Left ventricle myocardium inferior (tissue), 1 donor: ENCODE measurements at regions not wholly inside any gene's neighbourhood (a gene's known extent, or its start where the extent isn't known, plus 50 kb on each side); places are given as distances from the start of the nearest gene placed in this dataset.
"Not testable (repeated sequence)": the region's sequence is repeated elsewhere in the genome, so short reads cannot be mapped to it uniquely, and the experiment has no call there.

Experiments used
- DNase-seq: peaks from one replicate; pipeline ENCODE4 v3.0.0-alpha.2; 2020
- H3K27ac ChIP-seq: fragments of 200-600 bp; replicated peaks from 2 replicates; pipeline ENCODE4 v1.8.0; 2021
- H3K27me3 ChIP-seq: fragments of 200-600 bp; 2 replicates; pipeline ENCODE4 v1.8.0; 2021; ENCODE audit warnings: low read depth
- H3K36me3 ChIP-seq: fragments of 200-600 bp; 2 replicates; pipeline ENCODE4 v1.8.0; 2021
- H3K4me1 ChIP-seq: fragments of 200-600 bp; 2 replicates; pipeline ENCODE4 v1.8.0; 2021
- H3K4me3 ChIP-seq: fragments of 200-600 bp; 2 replicates; pipeline ENCODE4 v1.8.0; 2021; ENCODE audit warnings: mild to moderate bottlenecking, moderate library complexity
- H3K9me3 ChIP-seq: fragments of 200-600 bp; replicated peaks from 2 replicates; pipeline ENCODE4 v1.8.0; 2021
- intact Hi-C: fragments of 100-400 bp; cut with micrococcal nuclease; formaldehyde crosslinking; loops from one replicate; pipeline ENCODE4 v1.11.0; 2022
- TF ChIP-seq, protein P1 (sequence below): fragments of 200-600 bp; IDR thresholded peaks from 2 replicates; pipeline ENCODE4 v1.8.0; 2021; ENCODE audit warnings: antibody characterized with exemption, mild to moderate bottlenecking, borderline replicate concordance
- donor health status: DM: no; HTN: yes; CAD: no; lungs with severe emphysema.

DNA sequence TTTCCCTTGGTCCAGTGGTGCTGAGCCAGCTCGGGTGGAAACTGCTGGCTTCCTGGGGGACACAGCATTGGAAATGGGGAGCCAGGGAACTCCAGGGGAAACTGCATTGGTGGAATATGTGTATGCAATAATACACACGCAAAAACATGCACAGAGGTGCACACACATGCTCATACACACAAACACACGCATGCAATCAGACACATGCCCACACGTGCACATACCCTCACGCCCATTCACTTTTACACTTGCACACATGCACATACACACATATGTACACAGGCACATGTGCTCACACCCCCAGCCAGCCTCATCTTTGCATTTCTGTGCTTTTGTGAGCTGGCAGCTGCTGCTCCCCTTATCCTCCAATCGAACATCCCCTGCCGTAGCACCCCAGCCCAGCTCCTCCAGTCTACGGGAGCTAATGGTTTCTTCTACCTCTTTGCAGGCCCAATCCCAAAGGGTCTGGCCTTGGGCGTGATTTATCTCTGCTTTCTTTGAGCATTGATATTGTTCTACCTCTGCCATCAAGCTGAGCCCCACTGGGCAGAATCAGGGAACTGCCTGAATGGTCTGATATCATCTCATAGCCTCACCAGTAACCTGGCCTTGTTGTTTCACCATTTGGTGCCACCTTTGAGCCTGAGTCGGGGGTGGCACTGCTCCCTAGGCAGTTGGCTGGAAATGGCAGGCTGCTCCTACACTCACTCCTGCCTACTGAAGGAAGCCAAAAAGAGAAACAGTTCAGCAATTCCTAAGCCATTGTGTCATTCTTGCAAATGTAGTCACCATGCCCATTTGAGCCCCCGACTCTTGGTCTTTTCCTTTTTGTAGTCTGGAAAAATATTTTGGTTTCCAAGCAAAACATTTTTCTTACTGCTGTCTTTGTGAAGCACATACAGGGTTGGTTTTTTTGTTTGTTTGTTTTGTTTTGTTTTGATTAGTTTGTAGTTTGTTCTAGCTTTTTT is 104.4 kb upstream of the MAMLD1 start:
- Histone ChIP-seq H3K4me3 (no peak overlapping the region), H3K27me3 (no peaks in the 10 kb centered on the region), H3K9me3 (no peaks in the 10 kb centered on the region), H3K27ac (no peak overlapping the region), H3K36me3 (no peaks in the 10 kb centered on the region), H3K4me1 (no peaks in the 10 kb centered on the region)
- intact Hi-C loops, result no loop called here
- TF ChIP-seq, protein P1, sequence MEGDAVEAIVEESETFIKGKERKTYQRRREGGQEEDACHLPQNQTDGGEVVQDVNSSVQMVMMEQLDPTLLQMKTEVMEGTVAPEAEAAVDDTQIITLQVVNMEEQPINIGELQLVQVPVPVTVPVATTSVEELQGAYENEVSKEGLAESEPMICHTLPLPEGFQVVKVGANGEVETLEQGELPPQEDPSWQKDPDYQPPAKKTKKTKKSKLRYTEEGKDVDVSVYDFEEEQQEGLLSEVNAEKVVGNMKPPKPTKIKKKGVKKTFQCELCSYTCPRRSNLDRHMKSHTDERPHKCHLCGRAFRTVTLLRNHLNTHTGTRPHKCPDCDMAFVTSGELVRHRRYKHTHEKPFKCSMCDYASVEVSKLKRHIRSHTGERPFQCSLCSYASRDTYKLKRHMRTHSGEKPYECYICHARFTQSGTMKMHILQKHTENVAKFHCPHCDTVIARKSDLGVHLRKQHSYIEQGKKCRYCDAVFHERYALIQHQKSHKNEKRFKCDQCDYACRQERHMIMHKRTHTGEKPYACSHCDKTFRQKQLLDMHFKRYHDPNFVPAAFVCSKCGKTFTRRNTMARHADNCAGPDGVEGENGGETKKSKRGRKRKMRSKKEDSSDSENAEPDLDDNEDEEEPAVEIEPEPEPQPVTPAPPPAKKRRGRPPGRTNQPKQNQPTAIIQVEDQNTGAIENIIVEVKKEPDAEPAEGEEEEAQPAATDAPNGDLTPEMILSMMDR, result no peak
- no peak for DNase-seq

DNA sequence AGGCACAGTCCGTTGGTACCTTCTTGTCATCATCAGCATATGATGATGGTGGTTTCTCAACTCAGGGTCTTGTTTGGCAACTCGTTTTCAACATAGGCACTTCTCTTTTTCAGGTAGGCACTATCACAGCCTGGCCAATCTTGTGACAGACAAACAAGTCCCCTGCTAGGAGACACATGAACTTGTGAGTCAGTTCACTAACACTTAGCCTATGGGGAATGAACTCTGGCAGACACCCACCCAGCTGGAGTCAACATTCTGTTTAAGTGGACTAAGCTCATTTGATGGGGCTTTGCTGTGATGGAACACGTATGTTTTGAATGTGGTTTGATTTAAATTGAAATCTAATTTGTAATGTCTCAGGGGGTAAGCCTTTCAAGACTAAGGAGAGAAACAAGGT is 100.7 kb upstream of the MAMLD1 start:
- H3K36me3 ChIP-seq, result no peaks in the 10 kb centered on the region

DNA sequence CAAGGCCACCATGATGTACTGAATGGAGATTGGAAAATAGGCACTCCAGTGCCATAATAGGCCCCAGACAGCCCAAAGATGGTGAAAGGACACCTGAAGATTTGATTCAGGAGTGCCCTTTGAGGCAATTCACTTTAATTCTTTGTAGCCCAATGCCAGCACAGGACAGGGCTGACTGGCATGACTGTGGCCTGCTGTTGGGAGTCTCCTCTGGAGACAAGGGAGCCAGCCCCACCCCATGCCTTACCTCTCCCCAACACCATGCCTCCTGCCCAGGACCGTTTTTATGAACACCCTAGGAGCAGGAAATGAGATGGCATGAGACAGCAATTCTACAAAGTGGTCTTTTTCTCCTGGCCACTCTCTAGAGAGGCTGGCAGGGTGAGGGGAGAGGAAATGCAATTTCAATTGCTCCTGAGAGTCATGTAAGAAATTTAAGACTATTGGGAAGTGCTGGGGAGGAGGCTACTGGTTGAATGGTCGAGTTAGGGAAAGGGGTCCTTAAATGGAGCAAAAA is 94.2 kb upstream of the MAMLD1 start:
- Histone ChIP-seq H3K27me3 (no peaks in the 10 kb centered on the region), H3K4me1 (no peaks in the 10 kb centered on the region), H3K4me3 (no peak overlapping the region), H3K9me3 (no peaks in the 10 kb centered on the region), H3K27ac (no peak overlapping the region), H3K36me3 (no peaks in the 10 kb centered on the region)
- intact Hi-C loops, result no loop called here
- TF ChIP-seq, protein P1, result no peak
- no peak for DNase-seq

More for the DNA sequence above, 100.7 kb upstream of the MAMLD1 start:
- Histone ChIP-seq H3K4me1 (no peaks in the 10 kb centered on the region), H3K9me3 (no peaks in the 10 kb centered on the region), H3K27ac (no peak overlapping the region), H3K4me3 (no peak overlapping the region), H3K27me3 (no peaks in the 10 kb centered on the region)
- intact Hi-C loops, result no loop called here
- TF ChIP-seq, protein P1, result no peak
- no peak for DNase-seq

DNA sequence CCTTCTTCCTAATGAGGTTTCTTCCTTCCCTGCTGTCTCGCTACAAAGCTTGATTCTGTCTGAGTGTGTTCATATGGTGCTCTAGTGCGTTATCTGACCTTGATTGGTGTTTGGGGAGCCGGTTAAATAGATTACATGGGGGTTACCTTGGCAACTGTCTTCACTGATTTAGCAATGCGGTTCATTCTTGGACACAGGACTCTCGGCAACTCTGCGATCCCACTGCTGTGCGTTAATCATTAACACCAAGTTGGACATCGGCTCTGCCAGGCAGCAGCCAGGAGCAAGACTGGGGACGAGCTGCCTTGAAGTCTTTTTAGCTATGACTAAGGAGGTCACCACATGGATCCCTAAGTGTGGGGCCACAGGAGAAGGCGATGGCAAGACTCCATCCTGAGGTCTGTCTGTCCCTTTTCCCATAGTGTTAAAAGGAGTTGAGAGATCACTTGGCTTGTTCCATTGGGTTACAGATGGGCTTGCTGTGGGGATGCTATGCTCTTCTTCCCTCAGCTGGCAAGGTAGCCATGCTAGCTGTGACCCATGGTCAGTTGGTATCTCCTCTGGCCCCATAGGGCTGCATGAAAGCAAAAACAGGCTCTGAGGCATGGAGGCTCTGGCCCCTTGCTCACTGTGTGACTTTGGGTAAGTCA is 93.4 kb upstream of the MAMLD1 start:
- intact Hi-C loops, result no loop called here
- no peak for DNase-seq
- Histone ChIP-seq H3K36me3 (no peaks in the 10 kb centered on the region), H3K4me3 (no peak overlapping the region), H3K27ac (no peak overlapping the region), H3K27me3 (no peaks in the 10 kb centered on the region), H3K9me3 (no peaks in the 10 kb centered on the region), H3K4me1 (no peaks in the 10 kb centered on the region)
- TF ChIP-seq, protein P1, result no peak

DNA sequence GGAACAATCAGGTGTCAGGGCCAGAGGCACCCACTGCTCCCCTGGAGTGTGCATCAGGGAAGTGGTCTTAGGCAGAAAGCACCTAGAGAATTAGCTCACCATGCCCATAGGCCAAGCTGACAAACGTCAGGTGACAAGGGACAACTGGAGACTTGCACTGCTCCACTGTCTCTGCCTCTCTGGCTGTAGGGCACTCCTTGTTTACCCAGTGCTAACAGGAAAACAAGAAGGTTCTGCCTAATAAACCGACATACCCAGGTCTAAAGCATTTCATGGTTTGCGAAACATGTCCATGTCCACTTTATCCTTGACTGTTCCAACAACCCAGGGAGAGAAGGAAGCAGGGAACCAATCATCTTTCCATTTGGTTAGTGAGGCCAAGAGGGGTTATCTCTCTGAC is 92.5 kb upstream of the MAMLD1 start:
- no peak for DNase-seq
- no peaks in the 10 kb centered on the region for H3K27me3 ChIP-seq
- H3K4me1 ChIP-seq, result no peaks in the 10 kb centered on the region
- intact Hi-C loops, result no loop called here
- no peak overlapping the region for H3K27ac ChIP-seq
- H3K36me3 ChIP-seq, result no peaks in the 10 kb centered on the region
- TF ChIP-seq, protein P1, result no peak
- no peak overlapping the region for H3K4me3 ChIP-seq
- H3K9me3 ChIP-seq, result no peaks in the 10 kb centered on the region

DNA sequence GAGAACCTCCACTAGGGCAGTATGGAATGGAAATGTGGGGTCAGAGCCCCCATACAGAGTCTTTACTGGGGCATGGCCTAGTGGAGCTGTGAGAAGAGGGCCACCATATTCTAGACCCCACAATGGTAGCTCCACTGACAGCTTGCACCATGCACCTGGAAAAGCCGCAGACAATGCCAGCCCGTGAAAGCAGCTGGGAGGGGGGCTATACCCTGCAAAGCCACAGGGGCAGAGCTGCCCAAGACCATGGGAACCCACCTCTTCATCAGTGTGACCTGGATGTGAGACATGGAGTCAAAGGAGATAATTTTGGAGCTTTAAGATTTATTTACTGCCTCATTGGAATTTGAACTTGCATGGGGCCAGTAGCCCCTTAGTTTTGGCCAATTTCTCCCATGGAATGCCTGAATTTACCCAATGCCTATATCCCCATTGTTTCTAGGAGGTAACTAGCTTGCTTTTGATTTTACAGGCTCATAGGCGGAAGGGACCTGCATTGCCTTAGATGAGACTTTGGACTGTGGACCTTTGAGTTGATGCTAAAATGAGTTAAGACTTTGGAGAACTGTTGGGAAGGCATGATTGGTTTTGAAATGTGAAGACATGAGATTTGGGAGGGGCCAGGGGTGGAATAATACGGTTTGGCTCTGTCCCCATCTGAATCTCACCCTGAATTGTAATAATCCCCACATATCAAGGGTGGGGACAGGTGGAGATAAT is 89.4 kb upstream of the MAMLD1 start:
- H3K27me3 ChIP-seq, intact Hi-C loops: not testable (repeated sequence)

More for the DNA sequence above, 89.4 kb upstream of the MAMLD1 start:
- H3K4me3 ChIP-seq, H3K36me3 ChIP-seq, H3K4me1 ChIP-seq, H3K27ac ChIP-seq, H3K9me3 ChIP-seq, DNase-seq: not testable (repeated sequence)
